H1 (cell line): ENCODE measurements at regions not wholly inside any gene's neighbourhood (a gene's known extent, or its start where the extent isn't known, plus 50 kb on each side); places are given as distances from the start of the nearest gene placed in this dataset.
"Not testable (repeated sequence)": the region's sequence is repeated elsewhere in the genome, so short reads cannot be mapped to it uniquely, and the experiment has no call there.

Experiments used
- CTCF ChIA-PET: fragments of 300-600 bp; sonication (Branson Sonifier 250); formaldehyde crosslinking; loops from one replicate; lab custom pipeline; 2021; ENCODE audit not compliant: partially characterized antibody; lab: Charles Lee
- POLR2A ChIA-PET: fragments of 300-600 bp; sonication (Branson Sonifier 250); formaldehyde crosslinking; loops from one replicate; lab custom pipeline; 2021; ENCODE audit warnings: inconsistent platforms; ENCODE audit not compliant: partially characterized antibody; lab: Charles Lee
- DNase-seq, 2 experiments: peaks; one replicate each; pipeline versions ENCODE4 v3.0.0 to v3.0.0-alpha.2; 2010 to 2022; ENCODE audit warnings: low spot score in 2 of 2, low read depth in 1 of 2, mixed read lengths in 1 of 2
- FAIRE-seq: peaks from 2 replicates; lab custom pipeline; 2011; peaks lifted over from hg19 to GRCh38; lab: Jason Lieb, UNC
- H2AFZ ChIP-seq: 2 replicates; pipeline ENCODE4 v1.8.1; 2012; ENCODE audit warnings: low read length, inconsistent platforms
- H2AK5ac ChIP-seq: 2 replicates; pipeline ENCODE4 v1.6.1; 2013; ENCODE audit warnings: low read depth, low read length
- H2BK120ac ChIP-seq: replicated peaks from 2 replicates; pipeline ENCODE3; 2013; ENCODE audit warnings: low read depth, low read length, inconsistent platforms
- H2BK12ac ChIP-seq: 2 replicates; pipeline ENCODE4 v1.6.1; 2013; ENCODE audit warnings: low read depth, low read length
- H2BK15ac ChIP-seq: 2 replicates; pipeline ENCODE4 v1.6.1; 2013; ENCODE audit warnings: low read length
- H2BK20ac ChIP-seq: 2 replicates; pipeline ENCODE4 v1.6.1; 2013; ENCODE audit warnings: low read length
- H2BK5ac ChIP-seq: 2 replicates; pipeline ENCODE4 v1.6.1; 2013; ENCODE audit warnings: low read depth, low read length
- H3K14ac ChIP-seq: 2 replicates; pipeline ENCODE4 v1.6.1; 2013; ENCODE audit warnings: inconsistent platforms; ENCODE audit not compliant: insufficient read length
- H3K18ac ChIP-seq: 2 replicates; pipeline ENCODE4 v1.6.1; 2013; ENCODE audit warnings: low read length; ENCODE audit errors: extremely low read depth
- H3K23ac ChIP-seq: 2 replicates; pipeline ENCODE4 v1.6.1; 2013; ENCODE audit warnings: inconsistent platforms; ENCODE audit not compliant: insufficient read length
- H3K23me2 ChIP-seq: 2 replicates; pipeline ENCODE4 v1.6.1; 2013; ENCODE audit warnings: low read depth, low read length
- H3K27ac ChIP-seq: 2 replicates; pipeline ENCODE4 v1.6.1; 2011; ENCODE audit warnings: low read depth, low read length, inconsistent platforms
- H3K27me3 ChIP-seq, 4 experiments: replicated peaks in 1 of 4; 1 replicate in 1 of 4; 2 replicates in 3 of 4; pipeline versions ENCODE4 v1.6.1 to v1.8.1; 2011 to 2013; ENCODE audit warnings: low read length in 3 of 4, mild to moderate bottlenecking in 3 of 4, inconsistent platforms in 2 of 4, mixed read lengths in 2 of 4, moderate library complexity in 1 of 4; ENCODE audit not compliant: control insufficient read depth in 3 of 4, insufficient read depth in 3 of 4; ENCODE audit errors: extremely low read depth in 1 of 4
- H3K36me3 ChIP-seq, 4 experiments: 2 replicates each; pipeline versions ENCODE4 v1.6.1 to v1.8.1; 2011 to 2013; ENCODE audit warnings: mild to moderate bottlenecking in 4 of 4, low read length in 3 of 4, moderate library complexity in 2 of 4, control low read depth in 1 of 4, inconsistent platforms in 1 of 4; ENCODE audit not compliant: insufficient read depth in 4 of 4, control insufficient read depth in 2 of 4
- H3K4ac ChIP-seq: replicated peaks from 2 replicates; pipeline ENCODE3; 2013; ENCODE audit warnings: low read length, low read depth, mixed read lengths, inconsistent platforms; ENCODE audit not compliant: insufficient read length
- H3K4me1 ChIP-seq, 4 experiments: replicated peaks in 1 of 4; 1 replicate in 1 of 4; 2 replicates in 3 of 4; pipeline versions ENCODE4 v1.6.1 to v1.8.1; 2011 to 2013; ENCODE audit warnings: low read length in 3 of 4, inconsistent platforms in 2 of 4, mixed read lengths in 1 of 4; ENCODE audit not compliant: insufficient read depth in 4 of 4, control insufficient read depth in 3 of 4
- H3K4me2 ChIP-seq, 2 experiments: 2 replicates each; pipeline versions ENCODE4 v1.6.1 to v1.8.1; 2011 to 2013; ENCODE audit warnings: low read depth in 2 of 2, low read length in 2 of 2, control low read depth in 1 of 2, inconsistent platforms in 1 of 2, mild to moderate bottlenecking in 1 of 2; ENCODE audit not compliant: insufficient read depth in 1 of 2
- H3K4me3 ChIP-seq, 4 experiments: fragments of 200-600, 300-600 bp in 1 of 4; sonication (generic), shearing (Covaris generic), sonication (Bioruptor Twin) in 1 of 4; 2 replicates each; pipeline versions ENCODE4 v1.5.1 to v1.8.1; 2011 to 2016; ENCODE audit warnings: low read length in 4 of 4, low read depth in 3 of 4, control low read depth in 2 of 4, inconsistent platforms in 2 of 4, mild to moderate bottlenecking in 2 of 4, mixed read lengths in 1 of 4, moderate library complexity in 1 of 4; ENCODE audit not compliant: insufficient read depth in 2 of 4; ENCODE audit errors: extremely low read depth in 1 of 4
- H3K56ac ChIP-seq: replicated peaks from 2 replicates; pipeline ENCODE3; 2013; ENCODE audit warnings: low read depth, mild to moderate bottlenecking, mixed read lengths, low read length, inconsistent platforms; ENCODE audit not compliant: insufficient read length
- H3K79me1 ChIP-seq: 2 replicates; pipeline ENCODE4 v1.6.1; 2013; ENCODE audit warnings: low read depth, low read length, control low read depth
- H3K79me2 ChIP-seq, 2 experiments: 2 replicates each; pipeline versions ENCODE4 v1.6.1 to v1.8.1; 2012 to 2013; ENCODE audit warnings: low read length in 2 of 2, mild to moderate bottlenecking in 2 of 2, inconsistent platforms in 1 of 2; ENCODE audit not compliant: insufficient read depth in 2 of 2, control insufficient read depth in 1 of 2
- H3K9ac ChIP-seq, 4 experiments: replicated peaks in 1 of 4; 1 replicate in 1 of 4; 2 replicates in 3 of 4; pipeline versions ENCODE4 v1.6.1 to v1.8.1; 2011 to 2013; ENCODE audit warnings: low read depth in 3 of 4, low read length in 3 of 4, control low read depth in 2 of 4, mild to moderate bottlenecking in 2 of 4, moderate library complexity in 2 of 4, inconsistent platforms in 1 of 4; ENCODE audit errors: extremely low read depth in 1 of 4
- H3K9me3 ChIP-seq, 2 experiments: 2 replicates each; pipeline versions ENCODE4 v1.6.1 to v1.8.1; 2012 to 2013; ENCODE audit warnings: mild to moderate bottlenecking in 2 of 2, moderate library complexity in 2 of 2, control low read depth in 1 of 2, inconsistent platforms in 1 of 2, low read depth in 1 of 2, low read length in 1 of 2, mixed read lengths in 1 of 2; ENCODE audit not compliant: insufficient read depth in 2 of 2
- H4K20me1 ChIP-seq, 2 experiments: replicated peaks in 1 of 2; 2 replicates each; pipeline versions ENCODE3 to v1.8.1; 2011 to 2013; ENCODE audit warnings: inconsistent platforms in 2 of 2, low read length in 2 of 2, mild to moderate bottlenecking in 1 of 2; ENCODE audit not compliant: insufficient read depth in 2 of 2, control insufficient read depth in 1 of 2
- H4K5ac ChIP-seq: 2 replicates; pipeline ENCODE4 v1.6.1; 2013; ENCODE audit warnings: low read length, low read depth, mixed read lengths, inconsistent platforms; ENCODE audit not compliant: insufficient read length
- H4K8ac ChIP-seq: 2 replicates; pipeline ENCODE4 v1.8.0; 2013; ENCODE audit warnings: mild to moderate bottlenecking, moderate library complexity, low read length, inconsistent platforms; ENCODE audit not compliant: insufficient read depth; ENCODE audit errors: extremely low read depth
- H4K91ac ChIP-seq: replicated peaks from 2 replicates; pipeline ENCODE3; 2013; ENCODE audit warnings: low read length, mixed read lengths, inconsistent platforms; ENCODE audit not compliant: insufficient read length
- WGBS, 2 experiments: shearing (Covaris generic) in 1 of 2; methylation state at CpG; one replicate each; pipeline versions ENCODE4 v1.1.6 to v1.1.7; 2013 to 2015; ENCODE audit warnings: low lambda C conversion rate in 2 of 2, mixed read lengths in 2 of 2, inconsistent platforms in 1 of 2, low coverage in 1 of 2, missing lambda C conversion rate in 1 of 2; ENCODE audit not compliant: insufficient replicate concordance in 2 of 2, insufficient coverage in 1 of 2, insufficient read length in 1 of 2; ENCODE audit errors: extremely low coverage in 1 of 2, missing lambda C conversion rate in 1 of 2; 5-methylcytosine and 5-hydroxymethylcytosine counted together

DNA sequence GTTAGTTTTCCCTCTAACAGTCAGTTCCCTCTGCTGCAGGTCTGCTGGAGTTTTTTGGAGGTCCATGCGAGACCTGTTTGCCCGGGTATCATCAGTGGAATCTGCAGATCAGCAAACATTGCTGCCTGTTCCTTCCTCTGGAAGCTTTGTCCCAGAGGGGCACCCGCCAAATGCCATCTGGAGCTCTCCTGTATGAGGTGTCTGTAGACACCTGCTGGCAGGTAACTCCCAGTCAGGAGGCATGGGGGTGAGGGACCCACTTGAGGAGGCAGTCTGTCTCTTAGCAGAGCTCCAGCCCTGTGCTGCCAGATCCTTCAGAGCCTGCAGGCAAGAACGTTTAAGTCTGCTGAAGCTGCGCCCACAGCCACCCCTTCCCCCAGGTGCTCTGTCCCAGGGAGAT is 884.3 kb upstream of the GRIA3 start:
- H3K27ac ChIP-seq, FAIRE-seq, H4K8ac ChIP-seq, H3K4me1 ChIP-seq, H2BK120ac ChIP-seq, H4K91ac ChIP-seq, H2AK5ac ChIP-seq, H4K20me1 ChIP-seq, H3K9me3 ChIP-seq, H3K79me2 ChIP-seq, H3K4me3 ChIP-seq, H3K36me3 ChIP-seq, H2BK12ac ChIP-seq, H2BK20ac ChIP-seq, H3K9ac ChIP-seq, H3K14ac ChIP-seq, H3K23ac ChIP-seq, H3K4ac ChIP-seq, H4K5ac ChIP-seq, DNase-seq, POLR2A ChIA-PET, H3K4me2 ChIP-seq, H3K23me2 ChIP-seq, H2AFZ ChIP-seq, H2BK15ac ChIP-seq, H3K27me3 ChIP-seq, H3K56ac ChIP-seq, H2BK5ac ChIP-seq, H3K18ac ChIP-seq, H3K79me1 ChIP-seq: not testable (repeated sequence)
- 100% methylated on average over 3 of the region's 5 CpGs; no CpG with 5 or more reads in 1 of the 2 experiments for WGBS, 2 experiments
- CTCF ChIA-PET = interaction anchor here (0.6 kb wide), 1 partner anchor 140 kb away, joined by 3 read pairs; no protein-coding TSS in a partner anchor
